ENCODE measurements at regions not wholly inside any gene's neighbourhood (a gene's known extent, or its start where the extent isn't known, plus 50 kb on each side); places are given as distances from the start of the nearest gene placed in this dataset.

DNA sequence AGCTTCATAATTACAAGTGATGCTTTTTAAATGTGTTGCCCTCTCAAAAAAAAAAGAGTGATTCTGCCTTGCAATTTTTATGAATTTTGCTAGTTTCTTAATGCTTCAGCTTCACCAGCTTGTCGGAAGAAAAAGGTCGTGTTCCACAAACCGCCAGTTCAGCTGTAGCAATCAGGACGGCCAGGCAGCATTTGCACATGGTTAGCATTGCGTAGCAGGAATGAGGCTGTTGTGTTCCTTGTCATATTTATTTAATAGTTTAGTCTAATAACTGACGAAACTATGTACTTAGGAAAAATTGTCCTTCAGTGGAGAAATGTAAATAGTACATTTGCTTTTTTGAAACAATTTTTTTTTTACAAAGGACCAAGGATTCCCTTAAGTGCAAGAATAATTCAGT, 64.9 kb upstream of the SELENOK start:
- Histone ChIP-seq H3K4me3 (no peak overlapping the region), H3K36me3 (no peaks in the 10 kb centered on the region), H3K9ac (no peak overlapping the region), H3K4me1 (no peaks in the 10 kb centered on the region), H2AFZ (replicated peaks) (no peak overlapping the region), H3K79me2 (ENCODE audit: low read depth) (no peaks in the 10 kb centered on the region), H3F3A (ENCODE audit: low read depth) (no peaks in the 10 kb centered on the region), H3K9me3 (ENCODE audit: low read depth) (no peaks in the 10 kb centered on the region), H3K27ac (no peak overlapping the region), H3K27me3 (no peaks in the 10 kb centered on the region), H4K20me1 (ENCODE audit: low read depth) (no peaks in the 10 kb centered on the region), H3K4me2 (no peak overlapping the region)
- Mint-ChIP-seq H3K36me3 (no peaks in the 10 kb centered on the region), H3K4me3 (no peak overlapping the region), H3K27ac (no peak overlapping the region), H3K27me3 (ENCODE audit: insufficient read depth, low read depth) (peaks cover 2% of the 10 kb centered on the region), H3K9me3 (peaks cover 4% of the 10 kb centered on the region), H3K4me1 (peaks cover 4% of the 10 kb centered on the region)
- no peak for DNase-seq (ENCODE audit: low spot score)
- no peak for TF ChIP-seq EZH2phosphoT487 (IDR thresholded peaks at IDR 0.05)
- no peak for TF ChIP-seq EZH2 (IDR thresholded peaks at IDR 0.05)
- TF ChIP-seq, protein P1, sequence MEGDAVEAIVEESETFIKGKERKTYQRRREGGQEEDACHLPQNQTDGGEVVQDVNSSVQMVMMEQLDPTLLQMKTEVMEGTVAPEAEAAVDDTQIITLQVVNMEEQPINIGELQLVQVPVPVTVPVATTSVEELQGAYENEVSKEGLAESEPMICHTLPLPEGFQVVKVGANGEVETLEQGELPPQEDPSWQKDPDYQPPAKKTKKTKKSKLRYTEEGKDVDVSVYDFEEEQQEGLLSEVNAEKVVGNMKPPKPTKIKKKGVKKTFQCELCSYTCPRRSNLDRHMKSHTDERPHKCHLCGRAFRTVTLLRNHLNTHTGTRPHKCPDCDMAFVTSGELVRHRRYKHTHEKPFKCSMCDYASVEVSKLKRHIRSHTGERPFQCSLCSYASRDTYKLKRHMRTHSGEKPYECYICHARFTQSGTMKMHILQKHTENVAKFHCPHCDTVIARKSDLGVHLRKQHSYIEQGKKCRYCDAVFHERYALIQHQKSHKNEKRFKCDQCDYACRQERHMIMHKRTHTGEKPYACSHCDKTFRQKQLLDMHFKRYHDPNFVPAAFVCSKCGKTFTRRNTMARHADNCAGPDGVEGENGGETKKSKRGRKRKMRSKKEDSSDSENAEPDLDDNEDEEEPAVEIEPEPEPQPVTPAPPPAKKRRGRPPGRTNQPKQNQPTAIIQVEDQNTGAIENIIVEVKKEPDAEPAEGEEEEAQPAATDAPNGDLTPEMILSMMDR (IDR thresholded peaks at IDR 0.05): no peak

DNA sequence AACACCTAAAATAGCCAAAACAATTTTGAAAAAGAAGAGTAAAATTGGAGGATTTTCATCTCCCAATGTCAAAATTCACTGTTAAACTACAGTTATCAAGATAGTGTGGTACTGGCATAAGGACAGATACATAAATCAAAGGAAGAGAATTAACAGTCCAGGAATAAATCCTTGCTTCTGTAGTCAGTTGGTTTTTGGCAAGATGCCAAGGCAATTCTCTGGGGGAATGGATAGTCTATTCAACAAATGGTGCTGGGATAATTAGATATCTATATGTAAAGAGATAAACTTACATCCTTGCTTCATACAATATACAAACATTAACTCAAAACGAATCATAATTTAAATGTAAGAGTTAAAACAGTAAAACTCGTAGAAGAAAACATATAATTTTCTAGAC, 57.9 kb upstream of the SELENOK start:
- TF ChIP-seq, protein P1 (IDR thresholded peaks at IDR 0.05): no peak
- TF ChIP-seq EZH2phosphoT487 (IDR thresholded peaks at IDR 0.05) (no peak), EZH2 (IDR thresholded peaks at IDR 0.05) (no peak)
- Histone ChIP-seq H3K4me3 (no peak overlapping the region), H3K79me2 (ENCODE audit: low read depth) (no peaks in the 10 kb centered on the region), H3F3A (ENCODE audit: low read depth) (no peaks in the 10 kb centered on the region), H3K27ac (no peak overlapping the region), H3K9me3 (ENCODE audit: low read depth) (no peaks in the 10 kb centered on the region), H4K20me1 (ENCODE audit: low read depth) (no peaks in the 10 kb centered on the region), H3K4me2 (no peak overlapping the region), H3K27me3 (no peaks in the 10 kb centered on the region), H2AFZ (replicated peaks) (no peak overlapping the region), H3K36me3 (no peaks in the 10 kb centered on the region), H3K4me1 (no peaks in the 10 kb centered on the region), H3K9ac (no peak overlapping the region)
- no peak for DNase-seq (ENCODE audit: low spot score)
- H3K4me1 Mint-ChIP-seq: no peaks in the 10 kb centered on the region
- no peaks in the 10 kb centered on the region for H3K36me3 Mint-ChIP-seq
- no peak overlapping the region for H3K27ac Mint-ChIP-seq
- peaks cover 19% of the 10 kb centered on the region for H3K9me3 Mint-ChIP-seq
- no peak overlapping the region for H3K4me3 Mint-ChIP-seq
- peaks cover under 1% of the 10 kb centered on the region for H3K27me3 Mint-ChIP-seq (ENCODE audit: insufficient read depth, low read depth)

DNA sequence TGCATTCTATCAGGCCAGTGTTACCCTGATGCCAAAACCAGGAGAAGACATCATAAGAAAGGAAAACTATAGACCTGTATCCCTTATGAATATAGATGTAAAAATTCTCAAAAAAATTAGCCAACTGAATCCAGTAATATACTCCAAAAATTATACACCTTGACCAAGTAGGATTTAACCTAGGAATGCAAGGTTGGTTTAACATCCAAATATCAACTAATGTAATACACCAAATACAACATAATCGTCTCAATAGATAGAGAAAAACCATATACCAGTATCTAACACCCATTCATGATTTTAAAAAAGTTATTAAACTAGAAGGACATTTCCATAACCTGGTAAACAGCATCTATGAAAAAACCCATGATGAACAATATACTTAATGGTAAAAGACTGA, 56.5 kb upstream of the SELENOK start:
- H3K27me3 Mint-ChIP-seq (ENCODE audit: insufficient read depth, low read depth): no peaks in the 10 kb centered on the region
- no peaks in the 10 kb centered on the region for H3F3A ChIP-seq (ENCODE audit: low read depth)
- no peak overlapping the region for H3K27ac ChIP-seq
- no peak for DNase-seq (ENCODE audit: low spot score)
- peaks cover 19% of the 10 kb centered on the region for H3K9me3 Mint-ChIP-seq
- no peaks in the 10 kb centered on the region for H3K79me2 ChIP-seq (ENCODE audit: low read depth)
- no peaks in the 10 kb centered on the region for H3K4me1 Mint-ChIP-seq
- no peak overlapping the region for H3K4me3 Mint-ChIP-seq
- H3K27me3 ChIP-seq: no peaks in the 10 kb centered on the region
- H3K36me3 Mint-ChIP-seq: no peaks in the 10 kb centered on the region
- H3K4me3 ChIP-seq: no peak overlapping the region
- H4K20me1 ChIP-seq (ENCODE audit: low read depth): no peaks in the 10 kb centered on the region
- H3K36me3 ChIP-seq: no peaks in the 10 kb centered on the region
- no peak overlapping the region for H3K9ac ChIP-seq
- no peaks in the 10 kb centered on the region for H3K9me3 ChIP-seq (ENCODE audit: low read depth)
- no peak overlapping the region for H2AFZ ChIP-seq (replicated peaks)
- no peak overlapping the region for H3K4me2 ChIP-seq
- no peaks in the 10 kb centered on the region for H3K4me1 ChIP-seq
- TF ChIP-seq, protein P1 (IDR thresholded peaks at IDR 0.05): no peak
- no peak for TF ChIP-seq EZH2 (IDR thresholded peaks at IDR 0.05)
- TF ChIP-seq EZH2phosphoT487 (IDR thresholded peaks at IDR 0.05): no peak
- no peak overlapping the region for H3K27ac Mint-ChIP-seq
